DND-41 (cell line): ENCODE measurements at regions not wholly inside any gene's neighbourhood (a gene's known extent, or its start where the extent isn't known, plus 50 kb on each side); places are given as distances from the start of the nearest gene placed in this dataset.

Source experiments
- CTCF ChIP-seq: IDR thresholded peaks from 2 replicates; pipeline ENCODE4 v1.5.1; 2012; ENCODE audit warnings: borderline replicate concordance, low read length, moderate library complexity, mild to moderate bottlenecking; ENCODE audit not compliant: poor library complexity, severe bottlenecking; ENCODE audit errors: extremely low read depth
- EZH2 ChIP-seq: IDR thresholded peaks from 3 replicates; pipeline ENCODE4 v1.6.1; 2012; ENCODE audit warnings: borderline replicate concordance, low read depth, mild to moderate bottlenecking, moderate library complexity, low read length, inconsistent platforms; ENCODE audit not compliant: severe bottlenecking

GRCh38 chr1:112790920-112791722, 76.0 kb upstream of the PPM1J start:
- no peak for TF ChIP-seq CTCF
- TF ChIP-seq EZH2, result no peak
